ENCODE measurements at regions not wholly inside any gene's neighbourhood (a gene's known extent, or its start where the extent isn't known, plus 50 kb on each side); places are given as distances from the start of the nearest gene placed in this dataset.

GRCh38 chr4:62415256-62415655 lies 1215.1 kb downstream of the ADGRL3 start:
- DNase-seq, result no peak

- no peak for DNase-seq
Observed at GRCh38 chr4:62414563-62414962, 1214.4 kb downstream of the ADGRL3 start.

- no peak for DNase-seq
Observed at GRCh38 chr4:62410371-62411003, 1210.4 kb downstream of the ADGRL3 start.

- no peak for DNase-seq
Observed at GRCh38 chr4:62408454-62408853, 1208.3 kb downstream of the ADGRL3 start.

GRCh38 chr4:62407534-62407933 lies 1207.4 kb downstream of the ADGRL3 start:
- no peak for DNase-seq

GRCh38 chr4:62402088-62402806 lies 1202.1 kb downstream of the ADGRL3 start:
- DNase-seq, result no peak

GRCh38 chr4:62399242-62399641 lies 1199.1 kb downstream of the ADGRL3 start:
- no peak for DNase-seq

- no peak for DNase-seq
Observed at GRCh38 chr4:62398318-62398717, 1198.2 kb downstream of the ADGRL3 start.

GRCh38 chr4:62394766-62395165 lies 1194.6 kb downstream of the ADGRL3 start:
- no peak for DNase-seq

- DNase-seq, result no peak
Observed at GRCh38 chr4:62387808-62388207, 1187.7 kb downstream of the ADGRL3 start.

GRCh38 chr4:62377700-62378099 lies 1177.6 kb downstream of the ADGRL3 start:
- no peak for DNase-seq

GRCh38 chr4:62377245-62377644 lies 1177.1 kb downstream of the ADGRL3 start:
- DNase-seq, result no peak

- DNase-seq, result no peak
Observed at GRCh38 chr4:62366939-62367338, 1166.8 kb downstream of the ADGRL3 start.

GRCh38 chr4:62360156-62360545 lies 1160.0 kb downstream of the ADGRL3 start:
- no peak for DNase-seq

GRCh38 chr4:62359441-62360155 lies 1159.5 kb downstream of the ADGRL3 start:
- no peak for DNase-seq

- DNase-seq, result no peak
Observed at GRCh38 chr4:62344915-62345314, 1144.8 kb downstream of the ADGRL3 start.

GRCh38 chr4:62344474-62344873 lies 1144.3 kb downstream of the ADGRL3 start:
- DNase-seq, result no peak

- no peak for DNase-seq
Observed at GRCh38 chr4:62342346-62342745, 1142.2 kb downstream of the ADGRL3 start.

GRCh38 chr4:62328526-62328925 lies 1128.4 kb downstream of the ADGRL3 start:
- no peak for DNase-seq

- DNase-seq, result no peak
Observed at GRCh38 chr4:62327612-62328297, 1127.6 kb downstream of the ADGRL3 start.

- no peak for DNase-seq
Observed at GRCh38 chr4:62324215-62324614, 1124.1 kb downstream of the ADGRL3 start.

GRCh38 chr4:62320612-62321011 lies 1120.5 kb downstream of the ADGRL3 start:
- DNase-seq, result no peak

GRCh38 chr4:62302710-62303109 lies 1102.6 kb downstream of the ADGRL3 start:
- no peak for DNase-seq

- no peak for DNase-seq
Observed at GRCh38 chr4:62301500-62301899, 1101.4 kb downstream of the ADGRL3 start.
